ENCODE measurements at regions not wholly inside any gene's neighbourhood (a gene's known extent, or its start where the extent isn't known, plus 50 kb on each side); places are given as distances from the start of the nearest gene placed in this dataset.

- TF ChIP-seq POLR2AphosphoS5 (IDR thresholded peaks at IDR 0.05): no peak
- no peak for TF ChIP-seq EP300 (IDR thresholded peaks at IDR 0.05)
- TF ChIP-seq CTCF (IDR thresholded peaks at IDR 0.05): no peak
These were observed 145.4 kb downstream of the RPAP3 start for GRCh38 chr12:47560415-47560814.

All from suprapubic skin (tissue), 4 donors.